Fibroblast of lung (primary cell): ENCODE measurements at regions not wholly inside any gene's neighbourhood (a gene's known extent, or its start where the extent isn't known, plus 50 kb on each side); places are given as distances from the start of the nearest gene placed in this dataset.

ENCODE experiments used
- DNase-seq, 2 donors: peaks; one replicate each; pipeline versions ENCODE4 v3.0.0 to v3.0.0-alpha.2; 2010; ENCODE audit warnings: low read depth in 2 of 2
- H2AFZ ChIP-seq: 2 replicates; pipeline ENCODE4 v1.5.1; 2012; ENCODE audit warnings: low read length, control low read depth, inconsistent platforms
- H3K27ac ChIP-seq: 2 replicates; pipeline ENCODE4 v1.5.1; 2011; ENCODE audit warnings: low read length, control low read depth; ENCODE audit not compliant: insufficient read depth
- H3K27me3 ChIP-seq: 2 replicates; pipeline ENCODE4 v1.5.1; 2011; ENCODE audit warnings: mild to moderate bottlenecking, low read length; ENCODE audit not compliant: control insufficient read depth, insufficient read depth
- H3K36me3 ChIP-seq: 2 replicates; pipeline ENCODE4 v1.5.1; 2011; ENCODE audit warnings: low read length; ENCODE audit not compliant: control insufficient read depth, insufficient read depth
- H3K4me1 ChIP-seq: 2 replicates; pipeline ENCODE4 v1.5.1; 2011; ENCODE audit warnings: low read length; ENCODE audit not compliant: control insufficient read depth, insufficient read depth; ENCODE audit errors: extremely low read depth
- H3K4me2 ChIP-seq: 2 replicates; pipeline ENCODE4 v1.5.1; 2011; ENCODE audit warnings: low read length, control low read depth; ENCODE audit not compliant: insufficient read depth; ENCODE audit errors: extremely low read depth
- H3K4me3 ChIP-seq, 4 experiments: fragments of 200-600 bp in 1 of 4; sonication (generic) in 1 of 4; replicated peaks in 1 of 4; 2 replicates each; pipeline ENCODE4 v1.5.1; 2011 to 2016; ENCODE audit warnings: low read length in 4 of 4, low read depth in 3 of 4, mild to moderate bottlenecking in 3 of 4, control low read depth in 2 of 4, inconsistent platforms in 1 of 4, mixed read lengths in 1 of 4; ENCODE audit not compliant: insufficient read depth in 1 of 4; ENCODE audit errors: control extremely low read depth in 1 of 4
- H3K79me2 ChIP-seq: 2 replicates; pipeline ENCODE4 v1.5.1; 2012; ENCODE audit warnings: mild to moderate bottlenecking, low read length, inconsistent platforms; ENCODE audit not compliant: control insufficient read depth, insufficient read depth
- H3K9ac ChIP-seq: 2 replicates; pipeline ENCODE4 v1.5.1; 2011; ENCODE audit warnings: mild to moderate bottlenecking, low read length, control low read depth; ENCODE audit not compliant: insufficient read depth
- H3K9me3 ChIP-seq: 2 replicates; pipeline ENCODE4 v1.5.1; 2012; ENCODE audit warnings: low read depth, low read length; ENCODE audit not compliant: control insufficient read depth, insufficient read depth
- H4K20me1 ChIP-seq: 2 replicates; pipeline ENCODE4 v1.5.1; 2011; ENCODE audit warnings: low read length; ENCODE audit not compliant: control insufficient read depth, insufficient read depth; ENCODE audit errors: extremely low read depth
- EZH2 ChIP-seq: IDR thresholded peaks from 2 replicates; pipeline ENCODE4 v1.5.1; 2012; ENCODE audit warnings: low read length, control low read depth, mild to moderate bottlenecking; ENCODE audit errors: missing control alignments
- TF ChIP-seq, protein P1 (sequence below), 2 donors: IDR thresholded peaks in 1 of 2; conservative IDR thresholded peaks in 1 of 2; 1 replicate in 1 of 2; 2 replicates in 1 of 2; pipeline ENCODE4 v1.5.1; 2011 to 2012; ENCODE audit warnings: low read length in 2 of 2, control low read depth in 1 of 2, inconsistent platforms in 1 of 2, low read depth in 1 of 2, mild to moderate bottlenecking in 1 of 2

DNA sequence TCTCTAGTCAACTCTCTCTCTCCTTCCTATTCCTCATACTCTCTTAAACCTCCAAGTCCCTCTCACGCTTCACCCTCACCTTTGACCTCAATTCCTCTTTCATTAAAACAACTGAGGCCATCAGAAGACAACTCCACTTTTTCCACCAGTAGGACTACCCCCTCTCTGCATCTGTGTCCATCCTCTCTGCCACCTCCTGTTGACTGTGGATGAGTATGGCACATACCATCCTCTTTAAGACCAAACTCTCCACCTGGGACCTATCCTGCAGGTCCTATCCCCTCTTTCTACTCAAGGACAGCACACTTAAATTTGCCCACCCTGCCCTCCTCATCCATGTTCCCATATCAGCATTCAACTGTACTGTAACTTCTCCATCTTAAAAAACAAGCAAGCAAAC, 89.2 kb downstream of the FOXD1 start:
- TF ChIP-seq EZH2 = no peak
- TF ChIP-seq, protein P1, sequence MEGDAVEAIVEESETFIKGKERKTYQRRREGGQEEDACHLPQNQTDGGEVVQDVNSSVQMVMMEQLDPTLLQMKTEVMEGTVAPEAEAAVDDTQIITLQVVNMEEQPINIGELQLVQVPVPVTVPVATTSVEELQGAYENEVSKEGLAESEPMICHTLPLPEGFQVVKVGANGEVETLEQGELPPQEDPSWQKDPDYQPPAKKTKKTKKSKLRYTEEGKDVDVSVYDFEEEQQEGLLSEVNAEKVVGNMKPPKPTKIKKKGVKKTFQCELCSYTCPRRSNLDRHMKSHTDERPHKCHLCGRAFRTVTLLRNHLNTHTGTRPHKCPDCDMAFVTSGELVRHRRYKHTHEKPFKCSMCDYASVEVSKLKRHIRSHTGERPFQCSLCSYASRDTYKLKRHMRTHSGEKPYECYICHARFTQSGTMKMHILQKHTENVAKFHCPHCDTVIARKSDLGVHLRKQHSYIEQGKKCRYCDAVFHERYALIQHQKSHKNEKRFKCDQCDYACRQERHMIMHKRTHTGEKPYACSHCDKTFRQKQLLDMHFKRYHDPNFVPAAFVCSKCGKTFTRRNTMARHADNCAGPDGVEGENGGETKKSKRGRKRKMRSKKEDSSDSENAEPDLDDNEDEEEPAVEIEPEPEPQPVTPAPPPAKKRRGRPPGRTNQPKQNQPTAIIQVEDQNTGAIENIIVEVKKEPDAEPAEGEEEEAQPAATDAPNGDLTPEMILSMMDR (conservative IDR thresholded peaks at IDR 0.05 in 1 of 2, IDR thresholded peaks at IDR 0.05 in 1 of 2; ENCODE audit: low read depth in 1 of 2, low read length in 2 of 2) = no peak
- Histone ChIP-seq H2AFZ (no peak overlapping the region), H3K9me3 (no peaks in the 10 kb centered on the region), H4K20me1 (no peaks in the 10 kb centered on the region), H3K4me2 (no peak overlapping the region), H3K4me1 (peaks cover 2% of the 10 kb centered on the region), H3K27ac (no peak overlapping the region), H3K36me3 (no peaks in the 10 kb centered on the region), H3K4me3 (no peak overlapping the region), H3K27me3 (peaks cover 2% of the 10 kb centered on the region), H3K79me2 (no peaks in the 10 kb centered on the region), H3K9ac (no peak overlapping the region)
- no peak for DNase-seq

DNA sequence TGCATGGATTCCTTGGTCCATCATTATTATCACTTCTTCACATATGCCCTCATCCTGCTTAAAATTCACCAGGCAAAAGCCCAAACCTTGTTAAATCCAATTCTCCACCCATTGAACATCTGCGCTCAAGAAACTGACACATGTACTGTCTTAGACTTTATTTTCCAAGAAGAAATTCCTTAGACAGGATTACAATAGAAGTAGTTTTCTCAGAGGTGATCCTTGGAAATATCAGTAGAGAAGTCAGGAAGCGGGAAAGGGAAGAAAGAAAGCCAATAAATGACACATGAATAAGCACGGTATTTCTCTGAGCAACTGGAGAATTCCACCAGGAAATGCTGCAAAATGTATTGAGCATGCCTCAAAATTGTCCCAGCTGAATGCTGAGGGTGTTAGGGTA, 90.2 kb downstream of the FOXD1 start:
- no peak overlapping the region for H3K4me3 ChIP-seq
- no peaks in the 10 kb centered on the region for H3K9me3 ChIP-seq
- no peak overlapping the region for H3K27ac ChIP-seq
- H3K79me2 ChIP-seq = no peaks in the 10 kb centered on the region
- no peaks in the 10 kb centered on the region for H3K4me1 ChIP-seq
- H3K36me3 ChIP-seq = no peaks in the 10 kb centered on the region
- no peaks in the 10 kb centered on the region for H4K20me1 ChIP-seq
- H3K4me2 ChIP-seq = no peak overlapping the region
- peaks cover 4% of the 10 kb centered on the region for H3K27me3 ChIP-seq
- DNase-seq = no peak
- H3K9ac ChIP-seq = no peak overlapping the region
- no peak for TF ChIP-seq EZH2
- TF ChIP-seq, protein P1 (conservative IDR thresholded peaks at IDR 0.05 in 1 of 2, IDR thresholded peaks at IDR 0.05 in 1 of 2; ENCODE audit: low read depth in 1 of 2, low read length in 2 of 2) = no peak
- no peak overlapping the region for H2AFZ ChIP-seq

DNA sequence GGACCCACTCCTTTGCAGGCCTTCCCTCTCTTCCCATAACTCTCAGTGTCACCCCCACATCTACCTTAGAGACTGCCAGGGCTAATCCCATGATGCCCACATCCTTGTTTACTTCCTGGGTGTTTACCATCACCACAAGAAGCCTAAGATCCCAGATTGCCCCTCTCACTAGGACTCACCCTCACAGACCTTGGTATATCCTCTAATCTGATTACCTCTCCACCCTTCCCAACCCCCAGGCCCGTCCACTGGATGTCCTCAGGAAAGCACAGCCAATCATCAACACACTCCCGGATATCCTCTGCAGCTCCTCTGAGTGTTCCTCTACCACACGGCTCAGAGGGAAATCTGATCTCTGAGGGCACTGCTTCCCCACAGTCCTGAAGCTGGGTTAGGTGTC, 91.0 kb downstream of the FOXD1 start:
- Histone ChIP-seq H3K27me3 (peaks cover 4% of the 10 kb centered on the region), H4K20me1 (no peaks in the 10 kb centered on the region), H3K9ac (no peak overlapping the region), H3K27ac (no peak overlapping the region), H3K4me3 (no peak overlapping the region), H3K36me3 (no peaks in the 10 kb centered on the region), H3K9me3 (no peaks in the 10 kb centered on the region), H3K4me2 (no peak overlapping the region), H3K4me1 (no peaks in the 10 kb centered on the region), H2AFZ (no peak overlapping the region), H3K79me2 (no peaks in the 10 kb centered on the region)
- no peak for TF ChIP-seq EZH2
- TF ChIP-seq, protein P1 (conservative IDR thresholded peaks at IDR 0.05 in 1 of 2, IDR thresholded peaks at IDR 0.05 in 1 of 2; ENCODE audit: low read depth in 1 of 2, low read length in 2 of 2) = no peak
- DNase-seq = no peak
